Endodermal cell (in vitro differentiated cells): ENCODE measurements at regions not wholly inside any gene's neighbourhood (a gene's known extent, or its start where the extent isn't known, plus 50 kb on each side); places are given as distances from the start of the nearest gene placed in this dataset.

ENCODE experiments used
- DNase-seq: peaks from one replicate; pipeline ENCODE4 v3.0.0-alpha.2; 2017
- H3K27ac ChIP-seq: 2 replicates; pipeline ENCODE4 v1.5.1; 2013; ENCODE audit warnings: mild to moderate bottlenecking, low read depth, low read length, moderate library complexity
- H3K27me3 ChIP-seq: 2 replicates; pipeline ENCODE4 v1.6.1; 2013; ENCODE audit warnings: mild to moderate bottlenecking, low read length, moderate library complexity; ENCODE audit not compliant: insufficient read depth, control insufficient read depth, poor library complexity, severe bottlenecking
- H3K36me3 ChIP-seq: 2 replicates; pipeline ENCODE4 v1.7.0; 2013; ENCODE audit warnings: mild to moderate bottlenecking, low read length, moderate library complexity; ENCODE audit not compliant: control insufficient read depth, insufficient read depth
- H3K4me1 ChIP-seq: one replicate; pipeline ENCODE4 v1.7.0; 2013; ENCODE audit warnings: low read length; ENCODE audit not compliant: control insufficient read depth, insufficient read depth
- H3K4me3 ChIP-seq: 2 replicates; pipeline ENCODE4 v1.5.1; 2013; ENCODE audit warnings: mild to moderate bottlenecking, low read length, moderate library complexity
- H3K9ac ChIP-seq: 2 replicates; pipeline ENCODE4 v1.6.1; 2013; ENCODE audit warnings: mild to moderate bottlenecking, low read length, moderate library complexity; ENCODE audit not compliant: poor library complexity, severe bottlenecking; ENCODE audit errors: extremely low read depth
- H3K9me3 ChIP-seq: 2 replicates; pipeline ENCODE4 v1.6.1; 2013; ENCODE audit warnings: mild to moderate bottlenecking, low read length, moderate library complexity; ENCODE audit not compliant: control insufficient read depth
- H3K27ac Mint-ChIP-seq: 2 replicates; pipeline ENCODE4 v1.8.0; 2020; ENCODE audit warnings: mixed read lengths
- H3K27me3 Mint-ChIP-seq: 2 replicates; pipeline ENCODE4 v1.8.0; 2021; ENCODE audit warnings: mild to moderate bottlenecking, mixed read lengths; ENCODE audit not compliant: insufficient read depth
- H3K36me3 Mint-ChIP-seq: 2 replicates; pipeline ENCODE4 v1.8.0; 2020; ENCODE audit warnings: low read depth, mixed read lengths
- H3K4me1 Mint-ChIP-seq: 2 replicates; pipeline ENCODE4 v1.8.0; 2020; ENCODE audit warnings: mixed read lengths
- H3K4me3 Mint-ChIP-seq: 2 replicates; pipeline ENCODE4 v1.8.0; 2020; ENCODE audit warnings: mild to moderate bottlenecking, moderate library complexity, mixed read lengths
- H3K9me3 Mint-ChIP-seq: 2 replicates; pipeline ENCODE4 v1.8.0; 2020; ENCODE audit warnings: mild to moderate bottlenecking, mixed read lengths
- CTCF ChIP-seq: fragments of 200-600 bp; sonication (generic); conservative IDR thresholded peaks from 2 replicates; pipeline ENCODE4 v1.5.0; 2021; ENCODE audit warnings: antibody characterized with exemption, mild to moderate bottlenecking
- WGBS, 2 experiments: methylation state at CpG; one replicate each; pipeline versions ENCODE4 v1.1.5 to v1.1.7; 2013; ENCODE audit warnings: missing lambda C conversion rate in 2 of 2, mixed read lengths in 1 of 2; ENCODE audit not compliant: insufficient coverage in 1 of 2, insufficient read length in 1 of 2; 5-methylcytosine and 5-hydroxymethylcytosine counted together

DNA sequence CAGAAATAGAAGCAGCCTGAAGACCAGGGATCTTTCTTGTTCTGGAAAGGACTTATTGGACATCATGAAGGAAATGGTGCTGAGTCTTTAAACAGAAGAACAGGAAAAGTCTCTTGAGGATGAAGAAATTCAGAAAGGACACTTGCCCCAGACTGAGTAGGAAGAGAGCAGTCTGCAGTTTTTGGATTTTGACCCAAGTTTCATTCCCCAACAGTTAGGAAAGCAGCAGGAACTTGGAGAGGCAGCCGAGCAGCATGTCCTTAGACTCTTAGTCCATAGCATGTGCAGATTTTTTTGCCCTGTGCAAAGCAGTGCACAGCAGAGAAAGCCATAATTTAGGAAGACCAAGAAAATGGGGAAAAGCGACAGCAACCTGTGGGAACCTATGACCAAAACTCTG, 927.2 kb upstream of the AUTS2 start:
- 97 to 100% methylated on average over 2 of the region's 2 CpGs for WGBS, 2 experiments
- Mint-ChIP-seq H3K27me3 (no peaks in the 10 kb centered on the region), H3K4me3 (no peak overlapping the region), H3K27ac (no peak overlapping the region), H3K9me3 (peaks cover 24% of the 10 kb centered on the region), H3K36me3 (no peaks in the 10 kb centered on the region), H3K4me1 (peaks cover 2% of the 10 kb centered on the region)
- peaks cover 19% of the 10 kb centered on the region for H3K9me3 ChIP-seq
- H3K27ac ChIP-seq: no peak overlapping the region
- no peak overlapping the region for H3K4me3 ChIP-seq
- H3K27me3 ChIP-seq: no peaks in the 10 kb centered on the region
- no peak overlapping the region for H3K9ac ChIP-seq
- no peak for TF ChIP-seq CTCF
- no peak for DNase-seq
- H3K36me3 ChIP-seq: no peaks in the 10 kb centered on the region
- H3K4me1 ChIP-seq: no peaks in the 10 kb centered on the region

DNA sequence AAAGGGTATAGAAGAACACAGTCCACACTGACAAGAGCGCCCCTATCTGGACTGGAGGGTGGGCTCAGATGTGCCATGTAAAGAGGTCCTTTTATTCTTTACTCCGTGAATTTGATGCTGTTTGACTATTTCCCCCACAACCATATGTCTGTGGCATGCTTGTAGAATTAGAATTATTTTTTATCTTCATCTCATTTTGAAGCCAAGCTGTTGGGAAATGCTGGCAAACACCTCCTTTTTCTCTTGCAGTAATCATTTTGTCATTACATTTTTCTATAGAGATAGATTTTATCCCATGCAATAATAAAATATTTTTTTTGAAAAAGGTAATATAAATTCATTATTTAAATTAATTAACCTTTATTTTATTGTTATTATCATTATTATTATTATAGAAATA, 926.6 kb upstream of the AUTS2 start:
- Histone ChIP-seq H3K9ac (no peak overlapping the region), H3K27me3 (no peaks in the 10 kb centered on the region), H3K9me3 (peaks cover 19% of the 10 kb centered on the region), H3K4me1 (no peaks in the 10 kb centered on the region), H3K36me3 (no peaks in the 10 kb centered on the region), H3K27ac (no peak overlapping the region), H3K4me3 (no peak overlapping the region)
- Mint-ChIP-seq H3K4me3 (no peak overlapping the region), H3K27ac (no peak overlapping the region), H3K9me3 (peaks cover 24% of the 10 kb centered on the region), H3K4me1 (no peaks in the 10 kb centered on the region), H3K27me3 (no peaks in the 10 kb centered on the region), H3K36me3 (no peaks in the 10 kb centered on the region)
- WGBS, 2 experiments: 100% methylated on average over 1 to 2 of the region's 2 CpGs
- no peak for TF ChIP-seq CTCF
- DNase-seq: no peak

GRCh38 chr7:68674826-68675225, 923.4 kb upstream of the AUTS2 start:
- H3K27ac Mint-ChIP-seq: no peak overlapping the region
- H3K9ac ChIP-seq: no peak overlapping the region
- DNase-seq: no peak
- no peak overlapping the region for H3K27ac ChIP-seq
- WGBS, 2 experiments: 95 to 100% methylated on average over 2 to 3 of the region's 3 CpGs
- no peak overlapping the region for H3K4me3 Mint-ChIP-seq
- no peaks in the 10 kb centered on the region for H3K36me3 Mint-ChIP-seq
- no peaks in the 10 kb centered on the region for H3K4me1 ChIP-seq
- no peaks in the 10 kb centered on the region for H3K27me3 Mint-ChIP-seq
- no peaks in the 10 kb centered on the region for H3K36me3 ChIP-seq
- peaks cover 24% of the 10 kb centered on the region for H3K9me3 Mint-ChIP-seq
- no peak overlapping the region for H3K4me3 ChIP-seq
- no peak for TF ChIP-seq CTCF
- no peaks in the 10 kb centered on the region for H3K4me1 Mint-ChIP-seq
- peaks cover 19% of the 10 kb centered on the region for H3K9me3 ChIP-seq
- H3K27me3 ChIP-seq: no peaks in the 10 kb centered on the region
